NB4 (cell line): ENCODE measurements at regions not wholly inside any gene's neighbourhood (a gene's known extent, or its start where the extent isn't known, plus 50 kb on each side); places are given as distances from the start of the nearest gene placed in this dataset.

Experiments used
- CTCF ChIP-seq: IDR thresholded peaks from one replicate; pipeline ENCODE4 v1.5.1; 2012; ENCODE audit warnings: low read depth, low read length
- POLR2A ChIP-seq: IDR thresholded peaks from 2 replicates; pipeline ENCODE4 v1.6.1; 2011; ENCODE audit warnings: mild to moderate bottlenecking; ENCODE audit not compliant: insufficient read length; ENCODE audit errors: extremely low read depth

GRCh38 chr17:72529386-72529785 is 408.6 kb downstream of the SOX9 start:
- no peak for TF ChIP-seq CTCF
- TF ChIP-seq POLR2A = no peak
